ENCODE measurements at regions not wholly inside any gene's neighbourhood (a gene's known extent, or its start where the extent isn't known, plus 50 kb on each side); places are given as distances from the start of the nearest gene placed in this dataset.
A peak's percentile ranks its signal among the peaks of the same experiment; 100 is the strongest.

GRCh38 chr12:127414186-127414585 lies 852.8 kb upstream of the TMEM132C start:
- no peak for DNase-seq (ENCODE audit: low spot score)

DNA sequence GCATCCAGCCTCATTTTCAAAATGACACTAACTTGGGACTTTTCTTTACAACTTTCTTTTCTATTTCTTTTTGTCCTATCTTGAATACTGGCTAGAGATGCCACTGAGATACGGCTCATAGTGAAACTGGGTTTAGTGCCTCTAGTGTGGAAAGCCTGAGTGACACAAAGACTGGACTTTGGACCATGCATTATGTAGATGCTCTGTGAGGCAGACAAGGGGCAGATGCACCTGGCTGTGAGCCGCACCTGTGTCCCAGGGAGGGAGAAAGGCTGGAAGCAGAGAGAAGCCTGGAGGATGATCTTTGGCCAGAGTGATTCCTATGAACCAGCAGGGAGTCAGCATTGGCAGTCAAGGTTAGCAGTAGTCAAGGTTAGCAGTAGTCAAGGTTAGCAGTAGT lies 852.3 kb upstream of the TMEM132C start:
- no peak for DNase-seq (ENCODE audit: low spot score)

DNA sequence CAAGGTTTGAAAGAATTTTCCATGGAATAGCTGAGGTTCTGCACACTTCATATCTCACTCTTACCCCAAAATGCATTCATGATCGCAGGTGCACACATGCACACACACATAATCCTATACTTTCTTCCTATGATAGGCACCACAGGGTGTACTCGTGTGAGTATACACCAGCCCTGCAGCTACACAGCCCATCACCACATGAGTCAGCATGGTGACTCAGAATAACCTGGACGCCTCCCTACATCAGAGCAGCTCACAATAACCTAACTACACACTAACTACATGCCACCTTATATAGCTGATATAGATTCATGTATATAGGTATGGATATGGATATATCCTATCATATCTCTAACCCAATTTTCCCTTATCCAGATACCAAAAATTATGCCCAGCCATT lies 850.2 kb upstream of the TMEM132C start:
- DNase-seq (ENCODE audit: low spot score), result no peak

GRCh38 chr12:127419111-127419510 lies 847.9 kb upstream of the TMEM132C start:
- DNase-seq (ENCODE audit: low spot score), result no peak

DNA sequence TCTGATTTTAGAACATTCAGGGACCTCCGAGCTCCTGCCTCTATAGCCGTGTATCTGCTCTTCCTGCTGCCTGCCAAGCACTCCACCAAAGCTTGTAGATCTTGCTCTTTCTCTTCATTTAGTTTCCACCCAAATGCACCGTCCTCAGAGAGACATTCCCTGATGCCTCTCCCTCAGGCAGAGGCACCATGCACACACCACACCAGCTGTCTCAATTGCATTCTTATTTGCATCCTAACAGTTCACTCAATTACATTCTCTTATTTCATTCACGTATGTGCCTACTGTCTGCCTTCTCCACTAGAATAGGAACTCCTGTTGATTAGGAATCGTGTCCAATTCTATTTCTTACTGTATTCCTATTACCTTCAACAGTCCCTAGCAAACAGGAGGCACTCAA lies 845.4 kb upstream of the TMEM132C start:
- no peak for DNase-seq (ENCODE audit: low spot score)

DNA sequence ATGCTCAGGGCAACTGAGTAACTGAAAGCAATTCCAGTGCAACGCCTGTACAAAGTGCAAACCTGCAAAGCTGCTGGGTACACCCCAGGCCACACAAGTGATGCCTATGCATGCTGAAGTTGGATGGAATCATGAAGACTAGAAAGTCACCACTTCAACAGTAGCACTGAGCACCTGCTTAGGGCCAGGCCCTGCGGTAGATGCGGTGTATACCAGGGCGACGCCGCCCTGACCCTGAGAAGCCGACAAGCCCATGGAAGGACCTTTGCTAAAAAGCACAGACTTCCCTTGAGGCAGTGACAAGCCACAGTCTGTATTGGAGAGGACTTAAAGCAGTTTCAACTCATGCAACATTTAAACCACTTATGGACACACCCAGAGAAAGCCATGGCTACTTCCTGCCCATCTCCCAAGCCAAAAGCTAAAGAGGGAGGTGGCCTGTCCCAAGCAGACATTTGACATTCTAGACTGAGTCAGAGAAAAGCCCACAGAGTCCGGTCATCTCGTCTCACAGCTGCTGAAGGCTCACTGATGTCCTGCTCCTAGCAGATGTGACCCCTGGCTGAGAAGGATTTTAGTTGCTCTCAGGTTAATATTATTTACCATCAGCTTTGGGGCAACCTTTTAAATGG lies 843.9 kb upstream of the TMEM132C start:
- DNase-seq (ENCODE audit: low spot score), result no peak

- no peak for DNase-seq (ENCODE audit: low spot score)
Measured at GRCh38 chr12:127425474-127425873, 841.5 kb upstream of the TMEM132C start.

DNA sequence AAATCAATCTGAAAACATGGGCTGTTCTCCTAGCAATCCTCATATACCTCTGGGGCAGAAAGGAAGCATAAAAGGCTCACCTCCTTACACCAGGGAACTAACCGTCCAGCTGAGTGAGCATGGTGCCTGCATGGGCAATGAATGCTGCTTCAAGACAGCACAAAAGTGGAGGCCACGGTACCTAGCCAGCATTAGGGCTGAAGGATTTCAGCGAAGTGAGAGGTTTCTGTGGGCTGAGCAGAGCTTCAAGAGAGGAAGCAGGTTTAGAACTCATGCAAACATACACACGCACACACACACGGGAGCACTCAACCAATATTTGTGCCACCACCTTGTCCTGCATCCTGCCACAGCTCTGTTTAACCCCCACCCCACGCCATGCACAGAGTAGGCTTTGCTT lies 838.5 kb upstream of the TMEM132C start:
- no peak for DNase-seq (ENCODE audit: low spot score)

DNA sequence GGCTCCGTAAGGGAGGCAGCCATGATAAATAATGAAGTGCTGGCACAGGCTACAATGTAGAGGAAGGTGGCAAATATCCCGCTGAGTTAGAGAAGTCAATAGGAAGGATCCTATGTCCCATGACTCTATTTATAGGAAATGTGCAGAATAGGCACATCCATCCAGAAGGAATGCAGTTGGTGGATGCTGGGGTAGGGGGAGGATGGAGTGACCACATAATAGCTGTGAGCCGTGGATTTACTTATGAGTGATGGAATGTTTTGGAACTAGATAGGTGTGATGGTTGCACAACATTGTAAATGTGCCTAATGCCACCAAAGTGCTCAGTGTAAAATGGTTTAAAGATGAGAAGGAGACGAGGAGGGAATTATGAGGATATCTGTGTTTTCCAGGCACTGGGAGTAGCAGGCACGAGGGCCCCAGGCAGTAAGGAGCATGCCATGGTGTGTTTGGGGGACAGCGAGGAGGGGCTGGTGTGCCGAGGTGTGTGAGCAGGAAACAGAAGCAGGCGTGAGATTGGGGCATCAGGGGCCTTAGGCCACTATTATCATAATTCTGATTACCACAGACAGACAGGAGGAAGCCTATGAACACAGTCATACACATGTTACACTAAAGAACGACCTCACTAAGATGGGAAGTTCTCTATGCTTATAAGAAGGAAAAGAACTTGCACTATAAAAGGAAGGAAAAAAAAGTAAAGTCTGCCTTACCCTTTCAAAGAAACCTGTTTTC lies 837.3 kb upstream of the TMEM132C start:
- no peak for DNase-seq (ENCODE audit: low spot score)

- no peak for DNase-seq (ENCODE audit: low spot score)
Measured at GRCh38 chr12:127430401-127430800, 836.6 kb upstream of the TMEM132C start.

DNA sequence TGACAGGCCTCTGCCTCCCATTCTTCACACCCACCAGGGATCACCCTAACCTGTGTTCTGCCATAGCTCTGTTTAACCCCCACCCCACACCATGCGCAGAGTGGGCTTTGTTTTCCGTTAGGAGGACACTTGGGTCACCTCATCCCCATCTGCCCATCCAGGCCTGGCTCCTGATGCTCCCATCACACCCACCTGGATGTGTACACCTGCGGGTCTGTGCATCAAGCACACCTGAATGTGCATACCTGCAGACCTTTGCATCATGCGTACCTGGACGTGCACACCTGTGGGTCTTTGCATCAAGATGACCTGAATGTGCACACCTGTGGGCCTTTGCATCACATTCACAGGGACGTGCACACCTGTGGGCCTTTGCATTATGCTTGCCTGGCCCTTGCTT lies 835.8 kb upstream of the TMEM132C start:
- no peak for DNase-seq (ENCODE audit: low spot score)

- DNase-seq (ENCODE audit: low spot score), result no peak
Measured at GRCh38 chr12:127431594-127431993, 835.4 kb upstream of the TMEM132C start.

DNA sequence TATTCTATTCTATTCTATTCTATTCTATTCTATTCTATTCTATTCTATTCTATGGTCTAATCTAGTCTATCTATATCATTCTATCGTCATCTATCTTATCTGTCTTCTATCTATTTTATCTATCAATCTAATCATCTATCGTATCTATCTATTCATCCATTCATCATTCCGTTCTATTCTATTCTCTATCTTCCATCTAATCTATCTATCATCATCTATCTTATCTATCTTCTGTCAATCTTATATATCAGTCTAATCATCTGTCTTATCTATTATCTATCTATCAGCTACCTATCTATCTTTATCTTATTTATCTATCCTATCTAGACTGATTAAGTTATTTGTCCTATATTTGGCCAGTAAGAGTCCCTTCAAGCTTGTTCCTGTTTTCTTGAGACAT lies 831.5 kb upstream of the TMEM132C start:
- no peak for DNase-seq (ENCODE audit: low spot score)

DNA sequence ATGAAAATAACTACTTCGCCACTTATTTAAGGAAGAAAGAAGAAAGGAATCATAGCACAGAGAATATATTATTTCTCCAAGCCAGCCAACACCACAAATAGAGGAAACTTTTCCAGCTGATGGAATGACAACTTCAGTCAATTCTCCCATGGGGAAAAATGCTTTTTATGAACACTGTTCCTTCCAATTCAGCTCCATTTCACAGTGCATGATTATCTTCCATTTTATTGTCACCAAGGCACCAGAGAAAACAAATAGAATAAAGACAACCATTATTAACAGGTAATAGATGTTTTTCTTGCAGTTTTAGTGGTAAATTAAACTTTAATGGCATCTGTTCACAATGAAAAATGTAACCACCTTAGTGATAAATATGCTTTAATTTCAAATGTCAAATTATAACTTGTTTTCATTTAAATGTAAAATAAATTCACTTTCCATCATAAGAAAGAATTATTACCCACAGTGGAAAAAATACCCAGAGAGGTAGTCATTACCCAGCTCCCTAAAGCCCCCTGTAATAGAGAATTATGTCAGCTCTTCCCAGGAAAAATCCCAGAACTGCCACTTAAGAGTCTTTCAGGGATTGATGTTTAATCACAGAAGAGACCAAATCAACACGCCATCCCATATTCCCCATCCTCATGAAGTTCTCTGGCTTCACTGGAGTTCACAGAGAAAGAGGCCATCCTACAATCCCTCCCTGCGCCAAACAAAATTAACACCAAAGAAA lies 828.3 kb upstream of the TMEM132C start:
- no peak for DNase-seq (ENCODE audit: low spot score)

DNA sequence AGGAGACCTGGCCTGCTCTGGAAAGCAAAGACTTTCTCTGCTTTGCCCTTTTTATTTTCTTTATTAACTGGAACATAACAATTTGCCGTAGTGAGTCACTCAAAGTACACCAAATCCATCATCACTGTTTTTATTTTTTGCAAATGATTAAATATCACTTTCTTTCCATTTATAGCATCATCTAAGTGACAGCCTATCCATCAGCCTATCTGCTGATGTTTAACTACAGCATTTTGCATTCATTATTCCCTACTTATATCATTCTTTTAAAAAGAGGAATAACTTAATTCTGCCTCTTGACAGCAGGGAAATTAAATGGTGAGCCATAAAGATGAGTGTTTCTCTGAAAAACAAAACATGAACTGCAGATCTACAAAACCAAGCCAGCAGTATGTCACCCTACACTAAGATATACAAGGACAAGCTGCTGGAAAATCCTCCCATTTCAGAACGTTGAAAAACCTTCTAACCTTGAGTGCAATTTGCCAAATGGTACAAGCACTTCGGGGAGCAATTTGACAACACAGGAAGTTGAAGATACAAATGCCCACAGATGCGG lies 821.3 kb upstream of the TMEM132C start:
- DNase-seq (ENCODE audit: low spot score), result no peak

DNA sequence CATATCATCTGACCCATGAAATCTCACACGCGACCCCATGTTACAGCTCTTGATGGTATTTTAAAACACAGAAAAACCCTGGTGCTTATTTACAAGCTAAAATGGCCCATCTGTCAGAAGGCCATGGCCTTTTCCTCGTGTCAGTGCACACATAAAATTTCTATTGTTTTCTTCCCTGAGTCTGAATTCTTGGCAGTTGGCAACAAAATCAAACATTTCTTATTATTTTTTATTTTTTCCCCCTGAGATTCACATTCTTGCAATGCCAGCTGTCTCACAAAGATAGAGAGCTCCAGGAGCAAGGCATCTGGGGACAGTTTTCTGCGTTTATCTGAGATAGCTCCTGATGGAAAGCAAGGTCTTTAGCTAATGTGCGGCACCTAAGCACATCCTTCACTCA lies 818.1 kb upstream of the TMEM132C start:
- no peak for DNase-seq (ENCODE audit: low spot score)

GRCh38 chr12:127450826-127451225 lies 816.1 kb upstream of the TMEM132C start:
- no peak for DNase-seq (ENCODE audit: low spot score)

DNA sequence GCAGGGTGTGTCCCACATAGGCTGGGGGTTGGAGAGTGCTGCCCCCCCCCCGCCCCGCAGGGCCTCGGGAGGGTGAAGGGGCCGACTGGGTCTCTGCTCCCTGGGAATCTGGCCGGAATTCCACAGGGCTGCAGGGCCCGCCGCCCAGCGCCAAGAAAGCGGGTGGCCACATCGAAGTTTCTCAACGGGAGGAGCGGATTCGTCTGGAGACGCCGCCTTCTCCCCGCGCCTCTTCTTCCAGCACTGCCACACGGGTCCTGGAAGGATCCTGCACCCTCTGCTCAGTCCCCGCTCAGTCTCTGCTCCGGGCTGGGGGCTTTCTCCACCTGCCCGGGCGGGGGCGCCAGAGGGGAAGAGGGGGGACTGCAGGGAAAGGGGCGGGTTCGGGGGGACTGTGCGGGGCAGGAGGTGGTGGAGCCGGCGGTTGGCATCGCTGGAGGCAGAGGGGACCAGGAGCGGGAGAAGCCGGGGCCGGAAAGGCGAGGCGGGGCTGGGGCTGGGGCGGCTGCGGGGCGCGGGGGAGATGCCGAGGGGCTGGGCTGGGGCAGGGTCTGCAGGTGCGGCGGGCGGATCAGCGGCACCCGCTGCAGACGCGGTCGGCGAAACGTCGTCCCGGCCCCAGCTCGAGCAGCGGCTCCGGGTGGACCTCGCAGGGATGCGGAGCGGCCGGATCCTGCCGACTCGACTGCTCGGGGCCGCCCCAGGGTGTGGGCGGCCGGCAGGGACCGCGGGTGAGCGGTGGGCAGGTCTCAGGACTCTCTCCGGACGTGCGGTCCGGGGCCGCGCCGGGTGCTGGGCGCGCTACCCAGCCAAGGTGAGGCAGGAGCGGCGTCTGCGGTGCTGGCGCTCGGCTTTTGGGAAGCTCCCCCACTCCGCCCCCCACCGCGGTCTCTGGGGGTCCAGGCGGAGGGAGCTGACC lies 811.4 kb upstream of the TMEM132C start:
- no peak for DNase-seq (ENCODE audit: low spot score)

DNA sequence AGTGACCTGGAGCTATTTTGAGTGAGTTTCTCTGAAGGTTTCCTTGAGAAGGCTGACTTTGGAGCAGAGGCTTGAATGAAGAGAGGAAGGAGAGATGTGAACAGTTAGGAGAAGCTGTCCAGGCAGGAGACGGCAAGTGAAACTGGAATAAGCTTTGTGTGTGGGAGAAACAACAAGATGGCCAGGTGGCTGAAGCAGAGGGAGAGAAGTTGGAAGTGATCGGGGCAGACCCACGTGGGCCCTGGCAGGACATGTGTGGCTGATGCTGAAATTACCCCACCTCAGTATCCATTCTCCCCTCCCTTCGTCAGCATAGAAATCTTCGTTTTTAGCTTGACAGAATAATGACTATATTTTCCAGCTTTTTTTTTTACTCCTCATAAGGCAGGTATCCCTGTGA lies 809.2 kb upstream of the TMEM132C start:
- no peak for DNase-seq (ENCODE audit: low spot score)

- DNase-seq (ENCODE audit: low spot score), result no peak
Measured at GRCh38 chr12:127459166-127459565, 807.8 kb upstream of the TMEM132C start.

DNA sequence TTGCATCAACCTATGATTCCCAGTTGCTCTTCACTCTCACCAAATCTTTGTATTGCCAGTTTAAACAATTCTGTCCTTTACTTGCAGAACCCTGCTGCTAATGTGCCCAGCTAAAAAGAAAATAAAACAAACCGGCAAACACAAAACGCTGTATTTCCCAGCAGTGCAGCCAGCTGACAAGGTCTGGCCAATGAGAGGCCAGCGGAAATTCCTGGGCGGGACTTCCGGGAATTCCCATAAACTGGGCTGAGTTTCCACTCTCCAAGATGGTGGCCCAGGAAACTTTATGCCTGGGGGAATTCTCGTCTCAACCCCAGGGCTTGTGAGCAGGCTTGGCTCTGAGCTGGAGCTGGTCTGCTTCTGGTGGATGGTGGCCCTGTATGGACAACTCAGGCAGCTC lies 807.3 kb upstream of the TMEM132C start:
- peak; percentile 12 for DNase-seq (ENCODE audit: low spot score)

GRCh38 chr12:127463237-127463636 lies 803.7 kb upstream of the TMEM132C start:
- DNase-seq (ENCODE audit: low spot score), result no peak
